SK-N-MC (cell line): ENCODE measurements at regions not wholly inside any gene's neighbourhood (a gene's known extent, or its start where the extent isn't known, plus 50 kb on each side); places are given as distances from the start of the nearest gene placed in this dataset.

ENCODE experiments used
- EZH2 ChIP-seq: fragments of 200-600 bp; sonication (generic); IDR thresholded peaks from one replicate; pipeline ENCODE4 v1.6.1; 2017; ENCODE audit warnings: antibody characterized with exemption
- FOXP2 ChIP-seq: optimal IDR thresholded peaks from 2 replicates; pipeline ENCODE3; 2011; ENCODE audit warnings: mild to moderate bottlenecking, moderate library complexity; ENCODE audit not compliant: insufficient read depth; ENCODE audit errors: extremely low read length, control extremely low read depth
- POLR2AphosphoS5 ChIP-seq: IDR thresholded peaks from 2 replicates; pipeline ENCODE4 v1.6.1; 2012; ENCODE audit warnings: mild to moderate bottlenecking, low read depth, low read length, borderline replicate concordance

- TF ChIP-seq POLR2AphosphoS5 (no peak), EZH2 (no peak), FOXP2 (no peak)
Observed at GRCh38 chr11:103648670-103649400, 387.6 kb upstream of the DDI1 start.
